AG08396 (cell line): ENCODE measurements at regions not wholly inside any gene's neighbourhood (a gene's known extent, or its start where the extent isn't known, plus 50 kb on each side); places are given as distances from the start of the nearest gene placed in this dataset.

Source experiments
- DNase-seq: peaks from one replicate; pipeline ENCODE4 v3.0.0; 2012; ENCODE audit warnings: low spot score, mixed read lengths

- DNase-seq, result no peak
Observed at GRCh38 chr1:72649211-72649888, 367.0 kb upstream of the NEGR1 start.

GRCh38 chr1:72648465-72648864, 366.1 kb upstream of the NEGR1 start:
- DNase-seq, result no peak

- no peak for DNase-seq
Observed at GRCh38 chr1:72643142-72643541, 360.8 kb upstream of the NEGR1 start.

GRCh38 chr1:72637593-72637992, 355.3 kb upstream of the NEGR1 start:
- DNase-seq, result no peak

GRCh38 chr1:72636631-72637030, 354.3 kb upstream of the NEGR1 start:
- DNase-seq, result no peak

- DNase-seq, result no peak
Observed at GRCh38 chr1:72635719-72636118, 353.4 kb upstream of the NEGR1 start.

- no peak for DNase-seq
Observed at GRCh38 chr1:72634946-72635345, 352.6 kb upstream of the NEGR1 start.

GRCh38 chr1:72631449-72631848, 349.1 kb upstream of the NEGR1 start:
- no peak for DNase-seq

GRCh38 chr1:72623299-72623708, 341.0 kb upstream of the NEGR1 start:
- DNase-seq, result peak; percentile 12

GRCh38 chr1:72620453-72620852, 338.1 kb upstream of the NEGR1 start:
- DNase-seq, result no peak

GRCh38 chr1:72606216-72606810, 324.0 kb upstream of the NEGR1 start:
- DNase-seq, result no peak

GRCh38 chr1:72601035-72601674, 318.8 kb upstream of the NEGR1 start:
- DNase-seq, result no peak

- no peak for DNase-seq
Observed at GRCh38 chr1:72586023-72586685, 303.8 kb upstream of the NEGR1 start.

GRCh38 chr1:72579629-72580028, 297.3 kb upstream of the NEGR1 start:
- no peak for DNase-seq

- no peak for DNase-seq
Observed at GRCh38 chr1:72570815-72571214, 288.5 kb upstream of the NEGR1 start.

- DNase-seq, result no peak
Observed at GRCh38 chr1:72568113-72568512, 285.8 kb upstream of the NEGR1 start.

- no peak for DNase-seq
Observed at GRCh38 chr1:72567521-72567920, 285.2 kb upstream of the NEGR1 start.

GRCh38 chr1:72564749-72565148, 282.4 kb upstream of the NEGR1 start:
- no peak for DNase-seq

- DNase-seq, result peak; percentile 5
Observed at GRCh38 chr1:72557446-72558049, 275.2 kb upstream of the NEGR1 start.

GRCh38 chr1:72547412-72547811, 265.1 kb upstream of the NEGR1 start:
- no peak for DNase-seq

- no peak for DNase-seq
Observed at GRCh38 chr1:72540674-72541073, 258.3 kb upstream of the NEGR1 start.

GRCh38 chr1:72535470-72535869, 253.1 kb upstream of the NEGR1 start:
- DNase-seq, result no peak

- DNase-seq, result no peak
Observed at GRCh38 chr1:72530646-72531045, 248.3 kb upstream of the NEGR1 start.
